GM06990 (cell line): ENCODE measurements at regions not wholly inside any gene's neighbourhood (a gene's known extent, or its start where the extent isn't known, plus 50 kb on each side); places are given as distances from the start of the nearest gene placed in this dataset.

Experiments
- DNase-seq: peaks from one replicate; pipeline ENCODE4 v3.0.0-alpha.2; 2011; ENCODE audit not compliant: insufficient read length; ENCODE audit errors: extremely low read depth
- H3K27me3 ChIP-seq: replicated peaks from 2 replicates; pipeline ENCODE4 v1.6.0; 2011; ENCODE audit warnings: low read length; ENCODE audit not compliant: control insufficient read depth, insufficient read depth
- H3K36me3 ChIP-seq: 2 replicates; pipeline ENCODE4 v1.5.1; 2011; ENCODE audit warnings: low read length; ENCODE audit not compliant: control insufficient read depth, insufficient read depth
- H3K4me3 ChIP-seq: replicated peaks from 2 replicates; pipeline ENCODE4 v1.5.1; 2011; ENCODE audit warnings: low read depth, mild to moderate bottlenecking, control low read depth, low read length
- TF ChIP-seq, protein P1 (sequence below): IDR thresholded peaks from 2 replicates; pipeline ENCODE4 v1.5.1; 2011; ENCODE audit warnings: low read length, control low read depth, mild to moderate bottlenecking, inconsistent platforms; ENCODE audit not compliant: insufficient read depth, poor library complexity, severe bottlenecking

DNA sequence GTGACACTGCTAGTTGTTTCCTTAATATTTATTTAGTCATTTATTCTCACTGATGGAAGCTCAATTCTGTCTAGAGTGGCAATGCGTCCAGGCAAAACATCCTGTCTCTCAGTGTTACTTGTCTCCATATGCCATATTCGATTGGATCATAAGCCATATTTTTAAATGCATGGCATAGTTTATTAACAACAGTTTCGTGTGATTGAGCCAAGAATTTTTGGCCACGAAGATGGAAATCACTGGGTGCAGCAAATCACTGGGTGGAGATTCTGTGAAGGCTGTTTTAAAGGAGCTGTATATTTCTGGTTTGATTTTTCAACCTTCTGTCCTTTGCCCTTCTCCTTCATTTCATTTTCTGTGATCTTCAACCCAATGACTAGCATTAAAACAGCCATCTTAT lies 205.2 kb downstream of the JRKL start:
- TF ChIP-seq, protein P1, sequence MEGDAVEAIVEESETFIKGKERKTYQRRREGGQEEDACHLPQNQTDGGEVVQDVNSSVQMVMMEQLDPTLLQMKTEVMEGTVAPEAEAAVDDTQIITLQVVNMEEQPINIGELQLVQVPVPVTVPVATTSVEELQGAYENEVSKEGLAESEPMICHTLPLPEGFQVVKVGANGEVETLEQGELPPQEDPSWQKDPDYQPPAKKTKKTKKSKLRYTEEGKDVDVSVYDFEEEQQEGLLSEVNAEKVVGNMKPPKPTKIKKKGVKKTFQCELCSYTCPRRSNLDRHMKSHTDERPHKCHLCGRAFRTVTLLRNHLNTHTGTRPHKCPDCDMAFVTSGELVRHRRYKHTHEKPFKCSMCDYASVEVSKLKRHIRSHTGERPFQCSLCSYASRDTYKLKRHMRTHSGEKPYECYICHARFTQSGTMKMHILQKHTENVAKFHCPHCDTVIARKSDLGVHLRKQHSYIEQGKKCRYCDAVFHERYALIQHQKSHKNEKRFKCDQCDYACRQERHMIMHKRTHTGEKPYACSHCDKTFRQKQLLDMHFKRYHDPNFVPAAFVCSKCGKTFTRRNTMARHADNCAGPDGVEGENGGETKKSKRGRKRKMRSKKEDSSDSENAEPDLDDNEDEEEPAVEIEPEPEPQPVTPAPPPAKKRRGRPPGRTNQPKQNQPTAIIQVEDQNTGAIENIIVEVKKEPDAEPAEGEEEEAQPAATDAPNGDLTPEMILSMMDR, result no peak
- Histone ChIP-seq H3K36me3 (no peaks in the 10 kb centered on the region), H3K27me3 (no peaks in the 10 kb centered on the region), H3K4me3 (no peak overlapping the region)
- no peak for DNase-seq

DNA sequence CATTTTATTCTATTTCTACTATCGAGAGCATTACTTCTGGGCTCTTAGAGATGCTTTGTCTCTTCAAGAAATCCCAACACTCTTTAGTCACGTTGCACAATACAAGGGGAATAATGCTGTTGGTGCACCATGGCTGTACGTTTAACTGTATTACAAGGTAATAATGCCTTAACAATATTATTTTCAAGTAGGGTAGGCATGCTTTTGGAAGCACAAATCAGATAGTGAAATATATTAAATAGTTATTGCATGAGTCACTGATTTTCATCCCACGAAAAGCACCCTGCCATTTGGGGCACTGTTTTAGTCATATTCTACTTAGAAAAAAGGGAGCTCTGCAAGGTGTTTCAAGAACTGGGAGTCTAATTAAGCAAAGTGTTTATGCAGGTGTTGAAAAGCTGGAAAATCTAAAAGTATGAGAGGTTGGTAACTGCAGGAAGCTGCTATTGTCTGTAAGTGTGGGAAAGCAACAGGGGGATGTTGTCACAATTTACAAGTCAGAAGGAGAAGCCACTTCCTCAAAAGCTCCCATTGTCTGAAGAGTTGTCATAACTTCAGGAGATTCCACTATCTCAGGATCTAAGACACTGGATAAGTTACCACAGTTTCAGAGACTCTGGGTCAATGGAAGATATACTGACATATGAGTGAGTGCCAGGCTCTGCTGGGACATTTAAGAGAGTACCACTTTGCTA lies 218.2 kb downstream of the JRKL start:
- H3K27me3 ChIP-seq, result no peaks in the 10 kb centered on the region
- H3K4me3 ChIP-seq, result no peak overlapping the region
- TF ChIP-seq, protein P1, result no peak
- H3K36me3 ChIP-seq, result no peaks in the 10 kb centered on the region
- DNase-seq, result no peak

DNA sequence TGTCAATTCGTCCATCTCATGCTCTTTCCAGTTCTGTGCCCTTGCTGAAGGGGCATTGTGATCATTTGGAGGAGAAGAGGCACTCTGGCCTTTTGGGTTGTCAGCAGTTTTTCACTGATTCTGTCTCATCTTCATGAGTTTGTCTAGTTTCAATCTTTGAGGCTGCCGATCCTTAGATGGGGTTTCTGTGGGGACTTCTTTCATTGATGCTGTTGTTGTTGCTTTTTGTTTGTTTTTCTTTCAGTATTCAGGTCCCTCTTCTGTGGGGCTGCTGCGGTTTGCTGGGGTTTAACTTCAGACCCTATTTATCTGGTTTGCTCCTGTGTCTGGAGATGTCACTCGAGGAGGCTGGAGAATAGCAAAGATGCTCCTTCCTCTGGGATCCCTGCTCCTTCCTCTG lies 224.3 kb downstream of the JRKL start:
- Histone ChIP-seq H3K4me3 (no peak overlapping the region), H3K27me3 (no peaks in the 10 kb centered on the region), H3K36me3 (no peaks in the 10 kb centered on the region)
- TF ChIP-seq, protein P1, result no peak
- no peak for DNase-seq

DNA sequence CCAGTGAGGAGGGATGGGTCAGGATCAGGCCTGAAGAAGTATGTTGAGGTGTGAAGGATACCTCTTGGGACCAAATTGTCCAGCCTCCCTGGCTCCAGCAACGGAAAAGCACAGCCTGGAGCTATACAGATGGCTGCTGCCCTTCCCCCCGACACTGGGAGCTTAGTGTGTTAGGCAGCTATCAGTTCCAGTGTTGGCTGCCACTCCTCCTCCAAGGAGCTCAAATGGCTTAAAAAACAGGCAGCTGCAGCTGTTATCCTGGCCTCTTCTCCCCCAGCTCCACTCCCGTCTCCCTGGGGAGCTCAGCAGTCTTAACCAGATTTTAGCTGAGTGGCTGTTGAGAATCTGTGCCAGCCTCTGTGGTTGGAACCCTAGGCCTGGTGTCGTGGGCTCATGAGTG lies 225.0 kb downstream of the JRKL start:
- H3K4me3 ChIP-seq, result no peak overlapping the region
- DNase-seq, result no peak

DNA sequence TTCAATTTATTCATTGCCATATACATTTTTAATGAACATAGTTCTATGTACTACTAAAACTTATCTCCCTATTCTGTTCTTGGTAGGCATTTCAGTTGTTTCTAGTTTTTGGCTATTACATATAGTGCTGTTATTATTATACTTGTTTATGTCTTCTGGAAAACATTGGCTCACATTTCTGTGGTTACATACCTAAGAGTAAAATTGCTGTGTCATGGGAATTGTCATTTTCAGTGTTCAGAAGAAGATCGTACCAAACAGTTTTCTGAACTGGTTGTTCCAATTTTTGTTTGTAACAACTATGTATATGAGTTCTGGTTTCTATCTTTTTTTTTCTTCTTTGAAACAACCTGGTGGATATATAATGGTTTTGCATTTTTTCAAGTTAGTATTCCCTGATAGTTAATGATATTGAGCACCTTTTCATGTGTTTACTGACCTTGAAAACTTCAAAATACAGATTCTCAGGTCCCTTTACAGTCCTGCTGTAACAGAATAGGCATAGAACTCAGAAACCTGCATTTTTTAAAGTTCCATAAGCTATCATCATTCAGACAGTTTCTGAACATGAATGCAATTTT lies 230.7 kb downstream of the JRKL start:
- H3K27me3 ChIP-seq, result no peaks in the 10 kb centered on the region
- DNase-seq, result no peak
- no peaks in the 10 kb centered on the region for H3K36me3 ChIP-seq
- TF ChIP-seq, protein P1, result no peak
- no peak overlapping the region for H3K4me3 ChIP-seq

More for the DNA sequence above, 225.0 kb downstream of the JRKL start:
- TF ChIP-seq, protein P1, result no peak
- no peaks in the 10 kb centered on the region for H3K36me3 ChIP-seq
- no peaks in the 10 kb centered on the region for H3K27me3 ChIP-seq

DNA sequence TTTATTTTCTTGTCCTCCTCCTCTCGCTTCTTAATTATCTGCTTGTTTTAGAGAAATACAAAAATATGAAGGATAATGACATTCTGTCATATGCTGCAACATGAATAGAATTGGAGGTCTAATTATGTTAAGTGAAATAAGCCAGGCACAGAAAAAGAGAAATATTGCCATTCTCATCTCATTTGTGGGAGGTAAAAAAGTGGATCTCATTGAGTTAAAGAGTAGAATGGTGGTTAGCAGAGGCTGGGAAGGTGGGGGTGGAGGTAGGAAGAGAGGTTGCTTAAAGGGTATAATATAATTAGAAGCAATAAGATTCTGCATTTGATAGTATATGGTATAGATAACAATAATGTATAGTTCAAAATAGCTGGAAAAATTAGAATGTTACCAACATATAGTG lies 231.3 kb downstream of the JRKL start:
- TF ChIP-seq, protein P1, result no peak
- no peak for DNase-seq
- no peak overlapping the region for H3K4me3 ChIP-seq
- no peaks in the 10 kb centered on the region for H3K36me3 ChIP-seq
- H3K27me3 ChIP-seq, result no peaks in the 10 kb centered on the region
